Peyer's patch (tissue), 4 donors: ENCODE measurements at regions not wholly inside any gene's neighbourhood (a gene's known extent, or its start where the extent isn't known, plus 50 kb on each side); places are given as distances from the start of the nearest gene placed in this dataset.

ENCODE experiments used
- POLR2A ChIP-seq, 2 donors: fragments of 450-650 bp; IDR thresholded peaks; one replicate each; pipeline ENCODE4 v1.5.1; 2017; ENCODE audit warnings: antibody characterized with exemption in 2 of 2, mild to moderate bottlenecking in 2 of 2, moderate library complexity in 2 of 2
- TF ChIP-seq, protein P1 (sequence below), 6 experiments: fragments of 450-650 bp in 4 of 6; fragments of 200-600 bp in 2 of 6; sonication (generic) in 1 of 6; IDR thresholded peaks; one replicate each; pipeline ENCODE4 v1.5.1; 2017 to 2019; ENCODE audit warnings: antibody characterized with exemption in 6 of 6, mild to moderate bottlenecking in 3 of 6, moderate library complexity in 1 of 6

- TF ChIP-seq, protein P1, sequence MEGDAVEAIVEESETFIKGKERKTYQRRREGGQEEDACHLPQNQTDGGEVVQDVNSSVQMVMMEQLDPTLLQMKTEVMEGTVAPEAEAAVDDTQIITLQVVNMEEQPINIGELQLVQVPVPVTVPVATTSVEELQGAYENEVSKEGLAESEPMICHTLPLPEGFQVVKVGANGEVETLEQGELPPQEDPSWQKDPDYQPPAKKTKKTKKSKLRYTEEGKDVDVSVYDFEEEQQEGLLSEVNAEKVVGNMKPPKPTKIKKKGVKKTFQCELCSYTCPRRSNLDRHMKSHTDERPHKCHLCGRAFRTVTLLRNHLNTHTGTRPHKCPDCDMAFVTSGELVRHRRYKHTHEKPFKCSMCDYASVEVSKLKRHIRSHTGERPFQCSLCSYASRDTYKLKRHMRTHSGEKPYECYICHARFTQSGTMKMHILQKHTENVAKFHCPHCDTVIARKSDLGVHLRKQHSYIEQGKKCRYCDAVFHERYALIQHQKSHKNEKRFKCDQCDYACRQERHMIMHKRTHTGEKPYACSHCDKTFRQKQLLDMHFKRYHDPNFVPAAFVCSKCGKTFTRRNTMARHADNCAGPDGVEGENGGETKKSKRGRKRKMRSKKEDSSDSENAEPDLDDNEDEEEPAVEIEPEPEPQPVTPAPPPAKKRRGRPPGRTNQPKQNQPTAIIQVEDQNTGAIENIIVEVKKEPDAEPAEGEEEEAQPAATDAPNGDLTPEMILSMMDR (IDR thresholded peaks at IDR 0.05), result no peak
- TF ChIP-seq POLR2A (IDR thresholded peaks at IDR 0.05), result no peak
Observed at GRCh38 chr2:181231151-181231550, 226.0 kb upstream of the ITGA4 start.
